Ishikawa (cell line): ENCODE measurements at regions not wholly inside any gene's neighbourhood (a gene's known extent, or its start where the extent isn't known, plus 50 kb on each side); places are given as distances from the start of the nearest gene placed in this dataset.

Experiments used
- CEBPB ChIP-seq: IDR thresholded peaks from 2 replicates; pipeline ENCODE4 v1.6.1; 2012
- CREB1 ChIP-seq: IDR thresholded peaks from 2 replicates; pipeline ENCODE4 v1.6.1; 2012; ENCODE audit warnings: low read depth
- EGR1 ChIP-seq: IDR thresholded peaks from 2 replicates; pipeline ENCODE4 v1.6.1; 2012
- EP300 ChIP-seq: IDR thresholded peaks from 2 replicates; pipeline ENCODE4 v1.6.1; 2012; ENCODE audit warnings: borderline replicate concordance
- FOXM1 ChIP-seq: IDR thresholded peaks from 2 replicates; pipeline ENCODE4 v1.6.1; 2012; ENCODE audit warnings: low read depth, borderline replicate concordance
- MAX ChIP-seq: IDR thresholded peaks from 2 replicates; pipeline ENCODE4 v1.6.1; 2012
- NFIC ChIP-seq: IDR thresholded peaks from 2 replicates; pipeline ENCODE4 v1.6.1; 2012
- RAD21 ChIP-seq: IDR thresholded peaks from 2 replicates; pipeline ENCODE4 v1.6.1; 2012; ENCODE audit warnings: low read depth
- REST ChIP-seq: IDR thresholded peaks from 2 replicates; pipeline ENCODE4 v1.6.1; 2012; ENCODE audit warnings: low read depth, mild to moderate bottlenecking
- TAF1 ChIP-seq: IDR thresholded peaks from 2 replicates; pipeline ENCODE4 v1.6.1; 2012; ENCODE audit warnings: low read depth, mild to moderate bottlenecking
- TCF12 ChIP-seq: IDR thresholded peaks from 2 replicates; pipeline ENCODE4 v1.6.1; 2012; ENCODE audit warnings: low read depth
- TEAD4 ChIP-seq: IDR thresholded peaks from 2 replicates; pipeline ENCODE4 v1.6.1; 2012
- USF1 ChIP-seq: IDR thresholded peaks from 2 replicates; pipeline ENCODE4 v1.6.1; 2012
- YY1 ChIP-seq: IDR thresholded peaks from 2 replicates; pipeline ENCODE4 v1.6.1; 2012; ENCODE audit warnings: low read depth
- ZBTB7A ChIP-seq: IDR thresholded peaks from 2 replicates; pipeline ENCODE4 v1.6.1; 2012; ENCODE audit warnings: low read depth

GRCh38 chr1:38183747-38184146, 137.2 kb upstream of the POU3F1 start:
- no peak for TF ChIP-seq EP300
- no peak for TF ChIP-seq ZBTB7A
- TF ChIP-seq MAX: no peak
- no peak for TF ChIP-seq TEAD4
- no peak for TF ChIP-seq CEBPB
- no peak for TF ChIP-seq CREB1
- no peak for TF ChIP-seq TCF12
- no peak for TF ChIP-seq FOXM1
- TF ChIP-seq NFIC: no peak
- TF ChIP-seq USF1: no peak
- TF ChIP-seq REST: no peak

- TF ChIP-seq TAF1 (no peak), CREB1 (no peak), RAD21 (no peak), EP300 (no peak), REST (no peak), MAX (no peak), TCF12 (no peak), CEBPB (no peak), USF1 (no peak), YY1 (no peak)
These were observed 136.5 kb upstream of the POU3F1 start for GRCh38 chr1:38183096-38183495.

- TF ChIP-seq MAX: no peak
- no peak for TF ChIP-seq USF1
- no peak for TF ChIP-seq FOXM1
- no peak for TF ChIP-seq TCF12
- TF ChIP-seq TEAD4: no peak
- no peak for TF ChIP-seq NFIC
- no peak for TF ChIP-seq YY1
- TF ChIP-seq EGR1: no peak
- no peak for TF ChIP-seq ZBTB7A
These were observed 132.9 kb upstream of the POU3F1 start for GRCh38 chr1:38179483-38179882.

GRCh38 chr1:38178216-38178615, 131.6 kb upstream of the POU3F1 start:
- TF ChIP-seq MAX (0 out of 2 replicates have a peak, but pooled peaks have one; percentile 29), TEAD4 (no peak)

GRCh38 chr1:38175121-38175520, 128.5 kb upstream of the POU3F1 start:
- TF ChIP-seq MAX (no peak), RAD21 (no peak), NFIC (no peak), CREB1 (no peak), TEAD4 (no peak), EP300 (no peak), TCF12 (no peak), YY1 (no peak), USF1 (no peak), ZBTB7A (no peak), CEBPB (no peak), REST (no peak), FOXM1 (no peak), EGR1 (no peak), TAF1 (no peak)
